ENCODE measurements at regions not wholly inside any gene's neighbourhood (a gene's known extent, or its start where the extent isn't known, plus 50 kb on each side); places are given as distances from the start of the nearest gene placed in this dataset.

DNA sequence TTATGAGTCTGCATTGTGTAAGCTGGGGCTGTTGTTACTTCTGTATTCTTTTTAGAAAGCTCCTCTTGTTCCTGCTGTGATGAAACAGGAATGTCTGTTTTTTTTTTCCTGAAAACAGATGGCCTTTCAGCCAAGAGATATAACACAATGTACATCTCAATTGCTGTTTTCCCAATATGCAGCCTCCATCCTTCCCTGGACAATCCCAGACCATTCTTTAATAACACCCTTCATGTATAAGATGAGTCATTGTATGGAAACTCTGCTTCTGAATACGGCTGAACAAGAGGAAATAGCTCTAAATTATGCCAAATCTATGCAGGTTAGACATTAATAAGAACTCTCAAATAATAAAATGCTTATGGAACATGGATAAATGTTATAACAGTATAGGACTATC is 60.2 kb upstream of the LRRC4C start:
- TF ChIP-seq, protein P1, sequence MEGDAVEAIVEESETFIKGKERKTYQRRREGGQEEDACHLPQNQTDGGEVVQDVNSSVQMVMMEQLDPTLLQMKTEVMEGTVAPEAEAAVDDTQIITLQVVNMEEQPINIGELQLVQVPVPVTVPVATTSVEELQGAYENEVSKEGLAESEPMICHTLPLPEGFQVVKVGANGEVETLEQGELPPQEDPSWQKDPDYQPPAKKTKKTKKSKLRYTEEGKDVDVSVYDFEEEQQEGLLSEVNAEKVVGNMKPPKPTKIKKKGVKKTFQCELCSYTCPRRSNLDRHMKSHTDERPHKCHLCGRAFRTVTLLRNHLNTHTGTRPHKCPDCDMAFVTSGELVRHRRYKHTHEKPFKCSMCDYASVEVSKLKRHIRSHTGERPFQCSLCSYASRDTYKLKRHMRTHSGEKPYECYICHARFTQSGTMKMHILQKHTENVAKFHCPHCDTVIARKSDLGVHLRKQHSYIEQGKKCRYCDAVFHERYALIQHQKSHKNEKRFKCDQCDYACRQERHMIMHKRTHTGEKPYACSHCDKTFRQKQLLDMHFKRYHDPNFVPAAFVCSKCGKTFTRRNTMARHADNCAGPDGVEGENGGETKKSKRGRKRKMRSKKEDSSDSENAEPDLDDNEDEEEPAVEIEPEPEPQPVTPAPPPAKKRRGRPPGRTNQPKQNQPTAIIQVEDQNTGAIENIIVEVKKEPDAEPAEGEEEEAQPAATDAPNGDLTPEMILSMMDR (IDR thresholded peaks at IDR 0.05; ENCODE audit: low read depth, low read length, poor library complexity, severe bottlenecking) = no peak
- no peak for TF ChIP-seq EZH2phosphoT487 (IDR thresholded peaks at IDR 0.05; ENCODE audit: borderline replicate concordance, low read length)
- no peaks in the 10 kb centered on the region for H3K4me1 ChIP-seq (ENCODE audit: control insufficient read depth, low read length)

DNA sequence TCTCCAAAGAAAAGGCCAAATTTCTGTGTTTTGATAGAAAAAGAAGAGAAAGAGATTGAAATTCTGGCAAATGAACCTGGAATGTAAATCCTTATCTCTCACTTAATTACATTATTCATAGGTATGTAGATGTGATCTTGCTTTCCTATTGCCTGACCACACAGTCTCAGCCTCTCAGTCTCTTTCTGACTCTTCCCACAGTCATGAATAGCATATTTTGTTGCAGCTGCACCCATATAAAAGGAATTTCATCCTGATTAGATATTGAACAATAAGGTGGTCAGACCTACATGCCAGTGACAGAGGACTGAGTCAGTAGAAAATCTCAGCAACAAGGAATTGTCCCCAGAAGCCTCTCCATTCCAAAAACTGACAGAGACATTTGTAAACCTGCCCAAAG is 62.9 kb upstream of the LRRC4C start:
- Histone ChIP-seq H3K36me3 (ENCODE audit: control insufficient read depth, low read length) (no peaks in the 10 kb centered on the region), H3K79me2 (ENCODE audit: control insufficient read depth, low read length) (no peaks in the 10 kb centered on the region), H3F3A (ENCODE audit: control insufficient read depth, insufficient read depth) (no peaks in the 10 kb centered on the region), H3K4me1 (ENCODE audit: control insufficient read depth, low read length) (no peaks in the 10 kb centered on the region), H3K9me2 (replicated peaks; ENCODE audit: control insufficient read depth, low read length) (no peaks in the 10 kb centered on the region), H3K27ac (ENCODE audit: low read depth, low read length) (no peak overlapping the region), H3K9me3 (ENCODE audit: control insufficient read depth, insufficient read depth, low read length) (no peaks in the 10 kb centered on the region), H3K27me3 (ENCODE audit: control insufficient read depth, low read length) (no peaks in the 10 kb centered on the region), H3K4me3 (ENCODE audit: low read length) (no peak overlapping the region), H3K4me2 (ENCODE audit: low read length) (no peak overlapping the region), H4K20me1 (ENCODE audit: control insufficient read depth, insufficient read depth, low read depth, low read length) (no peaks in the 10 kb centered on the region)
- TF ChIP-seq, protein P1 (IDR thresholded peaks at IDR 0.05; ENCODE audit: low read depth, low read length, poor library complexity, severe bottlenecking) = no peak
- no peak for TF ChIP-seq EZH2phosphoT487 (IDR thresholded peaks at IDR 0.05; ENCODE audit: borderline replicate concordance, low read length)

More for the DNA sequence above, 60.2 kb upstream of the LRRC4C start:
- no peaks in the 10 kb centered on the region for H3F3A ChIP-seq (ENCODE audit: control insufficient read depth, insufficient read depth)
- H3K36me3 ChIP-seq (ENCODE audit: control insufficient read depth, low read length) = no peaks in the 10 kb centered on the region
- H3K4me2 ChIP-seq (ENCODE audit: low read length) = no peak overlapping the region
- no peaks in the 10 kb centered on the region for H3K9me3 ChIP-seq (ENCODE audit: control insufficient read depth, insufficient read depth, low read length)
- H4K20me1 ChIP-seq (ENCODE audit: control insufficient read depth, insufficient read depth, low read depth, low read length) = no peaks in the 10 kb centered on the region
- no peak overlapping the region for H3K27ac ChIP-seq (ENCODE audit: low read depth, low read length)
- no peaks in the 10 kb centered on the region for H3K9me2 ChIP-seq (replicated peaks; ENCODE audit: control insufficient read depth, low read length)
- no peak overlapping the region for H3K4me3 ChIP-seq (ENCODE audit: low read length)
- H3K27me3 ChIP-seq (ENCODE audit: control insufficient read depth, low read length) = no peaks in the 10 kb centered on the region
- H3K79me2 ChIP-seq (ENCODE audit: control insufficient read depth, low read length) = no peaks in the 10 kb centered on the region

DNA sequence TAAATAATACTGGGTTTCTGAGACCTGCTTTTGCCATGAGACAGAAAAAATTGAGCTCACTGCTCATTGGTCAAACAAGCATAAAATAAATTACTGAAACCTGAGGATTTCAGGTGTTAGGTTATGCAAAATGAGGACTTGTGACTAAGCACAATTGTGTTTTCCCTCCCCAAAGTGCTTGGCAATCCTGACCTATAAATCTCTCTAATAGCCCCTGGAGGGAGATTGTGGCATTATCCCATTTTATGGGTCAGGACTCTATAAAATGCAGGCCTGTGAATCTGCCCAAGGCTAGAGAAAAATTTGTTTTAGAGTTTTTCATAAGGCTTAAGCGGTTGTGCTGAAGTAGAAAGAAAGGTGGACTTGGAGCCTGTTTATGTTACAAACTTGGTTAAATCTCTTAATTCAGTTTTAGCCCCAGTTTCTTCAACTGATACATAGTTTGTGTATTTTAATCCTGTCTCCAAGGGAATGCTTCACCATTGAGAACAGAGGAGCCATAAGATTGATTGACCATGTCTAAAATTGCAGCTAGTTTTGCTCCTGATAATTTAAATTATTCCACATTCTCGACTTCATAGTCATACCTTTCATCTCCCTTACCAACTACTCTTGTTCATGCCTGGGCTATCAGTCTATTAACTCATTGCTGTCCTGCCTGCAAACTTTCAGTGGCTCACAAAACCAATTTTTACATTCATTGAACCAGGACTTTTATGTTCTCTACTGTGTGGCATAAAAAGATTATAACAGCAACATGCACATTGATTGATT is 63.6 kb upstream of the LRRC4C start:
- Histone ChIP-seq H3K4me2 (ENCODE audit: low read length) (no peak overlapping the region), H3K36me3 (ENCODE audit: control insufficient read depth, low read length) (no peaks in the 10 kb centered on the region), H3K27ac (ENCODE audit: low read depth, low read length) (no peak overlapping the region), H4K20me1 (ENCODE audit: control insufficient read depth, insufficient read depth, low read depth, low read length) (no peaks in the 10 kb centered on the region), H3K79me2 (ENCODE audit: control insufficient read depth, low read length) (no peaks in the 10 kb centered on the region), H3K9me3 (ENCODE audit: control insufficient read depth, insufficient read depth, low read length) (no peaks in the 10 kb centered on the region), H3K4me1 (ENCODE audit: control insufficient read depth, low read length) (no peaks in the 10 kb centered on the region), H3K27me3 (ENCODE audit: control insufficient read depth, low read length) (no peaks in the 10 kb centered on the region), H3F3A (ENCODE audit: control insufficient read depth, insufficient read depth) (no peaks in the 10 kb centered on the region), H3K9me2 (replicated peaks; ENCODE audit: control insufficient read depth, low read length) (no peaks in the 10 kb centered on the region), H3K4me3 (ENCODE audit: low read length) (no peak overlapping the region)
- TF ChIP-seq, protein P1 (IDR thresholded peaks at IDR 0.05; ENCODE audit: low read depth, low read length, poor library complexity, severe bottlenecking) = no peak
- no peak for TF ChIP-seq EZH2phosphoT487 (IDR thresholded peaks at IDR 0.05; ENCODE audit: borderline replicate concordance, low read length)

Measured in DOHH2 (cell line).